ENCODE measurements at regions not wholly inside any gene's neighbourhood (a gene's known extent, or its start where the extent isn't known, plus 50 kb on each side); places are given as distances from the start of the nearest gene placed in this dataset.

- DNase-seq: no peak
These were observed 50.4 kb upstream of the ATP2C1 start for GRCh38 chr3:130843441-130843840.

Measured in DMS53 (cell line).